Cardiac muscle cell (in vitro differentiated cells and primary cell): ENCODE measurements at regions not wholly inside any gene's neighbourhood (a gene's known extent, or its start where the extent isn't known, plus 50 kb on each side); places are given as distances from the start of the nearest gene placed in this dataset.

Source experiments
- DNase-seq, 2 donors: peaks; one replicate each; pipeline versions ENCODE4 v3.0.0 to v3.0.0-alpha.2; 2010 to 2017; ENCODE audit warnings: low read depth in 1 of 2, low spot score in 1 of 2
- H3K27ac ChIP-seq: fragments of 200-600 bp; sonication (generic); 2 replicates; pipeline ENCODE4 v1.5.1; 2016
- H3K27me3 ChIP-seq: fragments of 200-600 bp; sonication (generic); 2 replicates; pipeline ENCODE4 v1.6.0; 2016; ENCODE audit warnings: control low read depth
- H3K36me3 ChIP-seq: fragments of 200-600 bp; sonication (generic); 2 replicates; pipeline ENCODE4 v1.5.1; 2016; ENCODE audit warnings: control low read depth
- H3K4me1 ChIP-seq: fragments of 200-600 bp; sonication (generic); 2 replicates; pipeline ENCODE4 v1.8.1; 2017; ENCODE audit warnings: low read depth, mild to moderate bottlenecking, mixed run types
- H3K4me3 ChIP-seq: fragments of 200-600 bp; sonication (generic); 2 replicates; pipeline ENCODE4 v1.5.1; 2016; ENCODE audit warnings: mild to moderate bottlenecking
- H3K9me3 ChIP-seq: fragments of 200-600 bp; sonication (generic); 2 replicates; pipeline ENCODE4 v1.5.1; 2017; ENCODE audit warnings: low read depth, mild to moderate bottlenecking, control low read depth
- CTCF ChIP-seq: IDR thresholded peaks from 2 replicates; pipeline ENCODE4 v1.5.1; 2012; ENCODE audit warnings: low read depth, mild to moderate bottlenecking, low read length

GRCh38 chr12:98446682-98447081, 68.7 kb upstream of the TMPO start:
- H3K9me3 ChIP-seq, result no peaks in the 10 kb centered on the region
- no peak for TF ChIP-seq CTCF
- H3K36me3 ChIP-seq, result no peaks in the 10 kb centered on the region
- H3K27ac ChIP-seq, result no peak overlapping the region
- no peaks in the 10 kb centered on the region for H3K4me1 ChIP-seq
- DNase-seq, result peak in 1 of 2 donors; percentile 88
- no peaks in the 10 kb centered on the region for H3K27me3 ChIP-seq
- H3K4me3 ChIP-seq, result no peak overlapping the region

- Histone ChIP-seq H3K9me3 (no peaks in the 10 kb centered on the region), H3K27ac (no peak overlapping the region), H3K36me3 (no peaks in the 10 kb centered on the region), H3K4me1 (no peaks in the 10 kb centered on the region), H3K27me3 (no peaks in the 10 kb centered on the region), H3K4me3 (no peak overlapping the region)
- no peak for TF ChIP-seq CTCF
- no peak for DNase-seq
Measured at GRCh38 chr12:98449584-98449983, 65.8 kb upstream of the TMPO start.

- no peak overlapping the region for H3K4me3 ChIP-seq
- H3K9me3 ChIP-seq, result no peaks in the 10 kb centered on the region
- no peak for DNase-seq
- no peaks in the 10 kb centered on the region for H3K36me3 ChIP-seq
- H3K4me1 ChIP-seq, result no peaks in the 10 kb centered on the region
- H3K27ac ChIP-seq, result no peak overlapping the region
- TF ChIP-seq CTCF, result no peak
- no peaks in the 10 kb centered on the region for H3K27me3 ChIP-seq
Measured at GRCh38 chr12:98453070-98453469, 62.3 kb upstream of the TMPO start.

- no peak for TF ChIP-seq CTCF
- no peak for DNase-seq
- Histone ChIP-seq H3K4me3 (no peak overlapping the region), H3K9me3 (no peaks in the 10 kb centered on the region), H3K27me3 (no peaks in the 10 kb centered on the region), H3K36me3 (no peaks in the 10 kb centered on the region), H3K27ac (no peak overlapping the region), H3K4me1 (no peaks in the 10 kb centered on the region)
Measured at GRCh38 chr12:98453492-98453891, 61.9 kb upstream of the TMPO start.

- H3K36me3 ChIP-seq, result no peaks in the 10 kb centered on the region
- no peak overlapping the region for H3K4me3 ChIP-seq
- H3K27ac ChIP-seq, result no peak overlapping the region
- H3K4me1 ChIP-seq, result no peaks in the 10 kb centered on the region
- H3K27me3 ChIP-seq, result no peaks in the 10 kb centered on the region
- no peaks in the 10 kb centered on the region for H3K9me3 ChIP-seq
- DNase-seq, result peak in 1 of 2 donors; percentile 32
- TF ChIP-seq CTCF, result no peak
Measured at GRCh38 chr12:98456041-98456440, 59.3 kb upstream of the TMPO start.
